HG03457 (cell line): ENCODE measurements at regions not wholly inside any gene's neighbourhood (a gene's known extent, or its start where the extent isn't known, plus 50 kb on each side); places are given as distances from the start of the nearest gene placed in this dataset.

Source experiments
- ATAC-seq: cut with Tn5 transposase; IDR thresholded peaks from one replicate; pipeline ENCODE4 v1.9.1; 2021; ENCODE audit warnings: moderate number of reproducible peaks; ENCODE audit not compliant: unreplicated experiment

DNA sequence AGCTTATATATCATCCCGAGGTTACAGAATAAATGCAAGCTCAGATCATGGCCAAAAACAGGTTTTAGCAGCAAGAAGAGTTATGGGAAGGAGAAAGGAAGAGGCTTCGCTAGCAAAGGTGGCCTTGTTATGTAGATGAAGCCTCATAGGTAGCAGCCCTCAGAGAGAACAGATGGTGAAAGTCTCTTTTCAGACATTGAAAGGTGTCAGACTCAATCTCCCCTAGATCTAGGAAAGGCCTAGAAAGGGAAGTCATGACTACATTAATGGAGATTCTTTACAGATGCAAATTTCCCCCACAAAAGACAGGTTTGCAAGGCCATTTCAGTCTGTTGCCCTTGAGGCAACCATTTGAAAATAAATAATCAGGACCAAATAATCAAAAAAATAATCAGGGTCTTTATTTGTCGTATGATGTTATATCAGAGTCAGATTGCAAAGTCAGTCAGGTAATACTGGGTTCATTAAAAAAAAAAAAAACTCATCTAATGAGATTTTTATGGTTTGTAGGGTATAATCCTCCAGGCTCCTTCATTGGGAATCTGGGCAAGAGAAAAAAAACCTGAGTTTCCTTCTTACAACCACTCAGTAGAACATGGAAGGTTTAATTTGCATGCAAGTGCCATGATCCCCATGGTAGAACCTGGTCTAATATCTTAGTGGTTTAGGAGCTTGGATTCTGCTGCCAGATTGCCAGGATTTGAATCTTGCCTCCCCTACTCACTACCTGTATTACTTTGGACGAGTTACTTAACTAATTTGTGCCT lies 50.8 kb upstream of the HTR2A start:
- no peak for ATAC-seq
